Uterus (tissue), 2 donors: ENCODE measurements at regions not wholly inside any gene's neighbourhood (a gene's known extent, or its start where the extent isn't known, plus 50 kb on each side); places are given as distances from the start of the nearest gene placed in this dataset.

Experiments
- CTCF ChIP-seq, 4 experiments: fragments of 200-600 bp in 2 of 4; fragments of 450-650 bp in 2 of 4; sonication (generic) in 2 of 4; IDR thresholded peaks; one replicate each; pipeline ENCODE4 v1.5.1; 2016 to 2019; ENCODE audit warnings: antibody characterized with exemption in 4 of 4, mild to moderate bottlenecking in 2 of 4, moderate library complexity in 1 of 4
- POLR2A ChIP-seq, 2 donors: fragments of 450-650 bp; IDR thresholded peaks; one replicate each; pipeline ENCODE4 v1.6.1; 2016; ENCODE audit warnings: antibody characterized with exemption in 2 of 2, mild to moderate bottlenecking in 1 of 2, moderate library complexity in 1 of 2

DNA sequence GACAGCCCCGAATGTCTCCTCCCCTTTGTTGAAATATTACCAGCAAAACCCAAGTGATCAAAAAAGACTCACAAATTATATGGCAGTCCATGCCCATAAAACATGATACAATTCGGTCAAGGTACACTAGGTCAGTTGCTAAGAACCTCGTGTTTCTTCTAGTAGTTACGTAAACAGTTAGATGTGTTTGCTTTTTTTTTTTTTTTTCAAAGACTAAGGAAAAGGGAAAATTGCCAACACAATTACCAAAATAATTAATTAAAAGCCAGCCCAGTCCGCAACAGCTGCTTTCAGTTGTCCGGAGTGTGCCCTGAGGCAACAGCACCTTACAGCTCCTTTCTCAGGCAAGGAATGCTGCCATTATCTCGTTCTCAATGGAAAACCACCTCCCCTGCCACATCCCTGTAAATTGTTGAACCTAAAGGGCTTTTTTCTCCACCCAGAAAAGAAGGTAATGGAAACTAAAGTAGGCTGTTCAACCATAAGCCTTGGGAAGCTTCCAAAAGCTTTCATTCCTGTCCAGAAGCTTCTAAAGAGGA, 129.2 kb upstream of the TSC22D2 start:
- TF ChIP-seq CTCF (IDR thresholded peaks at IDR 0.05) = no peak
- no peak for TF ChIP-seq POLR2A (IDR thresholded peaks at IDR 0.05)
